ENCODE measurements at regions not wholly inside any gene's neighbourhood (a gene's known extent, or its start where the extent isn't known, plus 50 kb on each side); places are given as distances from the start of the nearest gene placed in this dataset.

DNA sequence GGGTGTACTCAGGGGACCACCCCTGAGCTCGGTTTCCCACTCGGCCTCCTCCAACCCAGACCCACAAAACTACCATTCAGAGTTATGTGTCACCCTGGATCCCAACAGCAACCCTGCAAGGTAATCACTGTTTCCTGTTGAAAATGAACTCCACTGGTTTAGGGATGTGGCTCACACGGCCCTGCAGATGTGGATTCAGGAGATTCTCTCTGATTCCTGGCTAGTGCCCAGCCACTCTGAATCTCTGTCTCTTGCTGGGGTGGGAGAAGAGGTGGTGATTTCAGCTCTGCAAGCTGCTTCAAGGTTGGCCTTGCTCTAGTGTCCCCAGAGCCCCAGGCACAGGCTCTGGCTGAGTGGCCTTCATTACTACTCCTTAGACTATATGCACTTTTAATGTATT lies 1231.6 kb downstream of the TBC1D22A start:
- no peaks in the 10 kb centered on the region for H3K27me3 ChIP-seq (replicated peaks; ENCODE audit: control insufficient read depth, insufficient read depth, low read length)
- no peak for TF ChIP-seq CTCF (IDR thresholded peaks at IDR 0.05; ENCODE audit: insufficient read depth, low read length, poor library complexity, severe bottlenecking)
- H3K36me3 ChIP-seq (ENCODE audit: control insufficient read depth, insufficient read depth, low read length): no peaks in the 10 kb centered on the region
- no peak for DNase-seq (ENCODE audit: extremely low read depth, insufficient read length)
- H3K4me3 ChIP-seq (replicated peaks; ENCODE audit: low read depth, low read length): no peak overlapping the region

GRCh38 chr22:47990481-47990880 lies 1228.0 kb downstream of the TBC1D22A start:
- TF ChIP-seq CTCF (IDR thresholded peaks at IDR 0.05; ENCODE audit: insufficient read depth, low read length, poor library complexity, severe bottlenecking): no peak
- no peak overlapping the region for H3K4me3 ChIP-seq (replicated peaks; ENCODE audit: low read depth, low read length)
- no peaks in the 10 kb centered on the region for H3K36me3 ChIP-seq (ENCODE audit: control insufficient read depth, insufficient read depth, low read length)
- no peak for DNase-seq (ENCODE audit: extremely low read depth, insufficient read length)
- no peaks in the 10 kb centered on the region for H3K27me3 ChIP-seq (replicated peaks; ENCODE audit: control insufficient read depth, insufficient read depth, low read length)

DNA sequence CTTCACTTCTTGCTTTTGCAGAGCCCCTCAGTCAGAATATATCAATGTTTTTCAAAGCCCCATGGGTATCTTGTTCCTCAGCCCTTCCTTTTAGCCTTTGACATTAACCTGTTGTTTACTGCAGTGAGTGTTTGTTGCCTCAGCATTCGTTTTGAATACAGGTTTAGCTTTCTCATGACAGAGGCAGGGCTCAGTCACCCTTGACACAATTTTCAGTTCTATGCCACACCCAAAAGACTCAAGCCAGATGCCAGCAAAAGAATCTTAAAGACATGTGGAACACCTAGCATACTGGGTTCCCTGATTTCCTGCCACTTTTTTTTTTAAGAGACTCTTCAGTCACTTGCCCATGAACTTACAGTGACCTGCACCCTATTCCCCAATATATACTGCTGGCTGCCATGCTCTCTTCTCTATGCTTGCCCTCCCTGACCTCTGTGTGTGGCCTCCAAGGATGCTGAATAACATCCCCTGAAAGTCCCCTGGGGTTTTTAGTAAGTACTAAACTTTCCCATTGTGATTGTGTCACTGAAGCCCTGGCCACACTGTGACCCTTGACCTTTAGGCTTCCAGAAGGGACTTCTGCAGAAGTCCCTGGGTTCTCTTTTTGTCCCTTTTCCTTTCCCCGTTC lies 1225.5 kb downstream of the TBC1D22A start:
- Histone ChIP-seq H3K4me3 (replicated peaks; ENCODE audit: low read depth, low read length) (no peak overlapping the region), H3K27me3 (replicated peaks; ENCODE audit: control insufficient read depth, insufficient read depth, low read length) (no peaks in the 10 kb centered on the region), H3K36me3 (ENCODE audit: control insufficient read depth, insufficient read depth, low read length) (no peaks in the 10 kb centered on the region)
- TF ChIP-seq CTCF (IDR thresholded peaks at IDR 0.05; ENCODE audit: insufficient read depth, low read length, poor library complexity, severe bottlenecking): no peak
- no peak for DNase-seq (ENCODE audit: extremely low read depth, insufficient read length)

- DNase-seq (ENCODE audit: extremely low read depth, insufficient read length): no peak
- no peaks in the 10 kb centered on the region for H3K36me3 ChIP-seq (ENCODE audit: control insufficient read depth, insufficient read depth, low read length)
- H3K27me3 ChIP-seq (replicated peaks; ENCODE audit: control insufficient read depth, insufficient read depth, low read length): no peaks in the 10 kb centered on the region
- no peak overlapping the region for H3K4me3 ChIP-seq (replicated peaks; ENCODE audit: low read depth, low read length)
- TF ChIP-seq CTCF (IDR thresholded peaks at IDR 0.05; ENCODE audit: insufficient read depth, low read length, poor library complexity, severe bottlenecking): no peak
These were observed 1213.8 kb downstream of the TBC1D22A start for GRCh38 chr22:47976219-47976618.

DNA sequence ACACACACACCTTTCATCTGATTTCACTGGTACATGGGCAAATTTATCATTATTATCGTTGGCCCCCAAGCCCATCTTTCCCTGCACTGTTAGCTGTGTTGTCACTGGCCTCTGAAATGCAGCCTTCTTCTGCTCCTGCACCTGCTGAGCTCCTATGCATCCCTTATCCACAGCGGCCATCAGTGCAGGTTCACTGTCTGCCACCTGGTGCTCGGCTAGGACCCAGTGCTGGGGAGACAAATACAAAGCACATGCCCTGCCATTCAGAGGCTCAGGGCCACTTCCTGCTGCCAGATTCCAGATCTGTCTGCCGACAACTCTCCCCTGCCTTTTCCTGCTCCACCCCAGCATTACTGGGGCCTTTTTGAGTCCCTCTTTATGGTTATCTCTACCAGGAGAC lies 1205.4 kb downstream of the TBC1D22A start:
- H3K36me3 ChIP-seq (ENCODE audit: control insufficient read depth, insufficient read depth, low read length): no peaks in the 10 kb centered on the region
- DNase-seq (ENCODE audit: extremely low read depth, insufficient read length): no peak
- no peak overlapping the region for H3K4me3 ChIP-seq (replicated peaks; ENCODE audit: low read depth, low read length)
- no peak for TF ChIP-seq CTCF (IDR thresholded peaks at IDR 0.05; ENCODE audit: insufficient read depth, low read length, poor library complexity, severe bottlenecking)
- H3K27me3 ChIP-seq (replicated peaks; ENCODE audit: control insufficient read depth, insufficient read depth, low read length): no peaks in the 10 kb centered on the region

- no peak for TF ChIP-seq CTCF (IDR thresholded peaks at IDR 0.05; ENCODE audit: insufficient read depth, low read length, poor library complexity, severe bottlenecking)
- DNase-seq (ENCODE audit: extremely low read depth, insufficient read length): no peak
- no peaks in the 10 kb centered on the region for H3K36me3 ChIP-seq (ENCODE audit: control insufficient read depth, insufficient read depth, low read length)
- H3K27me3 ChIP-seq (replicated peaks; ENCODE audit: control insufficient read depth, insufficient read depth, low read length): no peaks in the 10 kb centered on the region
- no peak overlapping the region for H3K4me3 ChIP-seq (replicated peaks; ENCODE audit: low read depth, low read length)
These were observed 1203.9 kb downstream of the TBC1D22A start for GRCh38 chr22:47966316-47966715.
